ENCODE measurements at regions not wholly inside any gene's neighbourhood (a gene's known extent, or its start where the extent isn't known, plus 50 kb on each side); places are given as distances from the start of the nearest gene placed in this dataset. TPM values are rescaled to one million over a fixed set of nuclear protein-coding genes. Genes with fewer than 3 reads are reported as not detected.
"Not testable (repeated sequence)": the region's sequence is repeated elsewhere in the genome, so short reads cannot be mapped to it uniquely, and the experiment has no call there.

DNA sequence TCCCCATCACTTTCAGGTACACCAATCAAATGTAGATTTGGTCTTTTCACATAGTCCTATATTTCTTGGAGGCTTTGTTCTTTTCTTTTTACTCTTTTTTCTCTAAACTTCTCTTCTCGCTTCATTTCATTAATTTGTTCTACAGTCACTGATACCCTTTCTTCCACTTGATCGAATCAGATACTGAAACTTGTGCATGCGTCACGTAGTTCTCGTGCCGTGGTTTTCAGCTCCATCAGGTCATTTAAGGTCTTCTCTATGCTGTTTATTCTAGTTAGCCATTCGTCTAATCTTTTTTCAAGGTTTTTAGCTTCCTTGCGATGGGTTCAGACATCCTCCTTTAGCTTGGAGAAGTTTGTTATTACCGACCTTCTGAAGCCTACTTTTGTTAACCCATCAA, 70.6 kb downstream of the DLEU7 start:
- H3K4me1 ChIP-seq (ENCODE audit: control insufficient read depth, insufficient read depth, low read length); H4K8ac ChIP-seq (ENCODE audit: low read depth in 2 of 2, low read length in 2 of 2); H3K18ac ChIP-seq (ENCODE audit: low read depth, low read length); H3K4me3 ChIP-seq (ENCODE audit: insufficient read depth, low read depth, low read length); H3K9me1 ChIP-seq (ENCODE audit: insufficient read depth, low read length); in situ Hi-C loops (cut with MboI; ENCODE audit: low sequenced_read_pairs); H3K27ac ChIP-seq (ENCODE audit: insufficient read depth, low read length); H3K23ac ChIP-seq (ENCODE audit: low read depth, low read length); dilution Hi-C loops (cut with HindIII; ENCODE audit: low sequenced_read_pairs, unreplicated experiment); H3K36me3 ChIP-seq (ENCODE audit: control insufficient read depth, insufficient read depth, low read length); H2BK15ac ChIP-seq (ENCODE audit: low read depth, low read length); H3K9ac ChIP-seq (ENCODE audit: low read depth, low read length); DNase-seq; H2BK5ac ChIP-seq (ENCODE audit: low read depth, low read length, poor library complexity, severe bottlenecking); H2AK9ac ChIP-seq (replicated peaks; ENCODE audit: low read depth, low read length, poor library complexity); H3K14ac ChIP-seq (replicated peaks; ENCODE audit: low read depth, low read length); POLR2A ChIA-PET (ENCODE audit: unreplicated experiment); H4K20me1 ChIP-seq (ENCODE audit: insufficient read depth, low read length); H4K91ac ChIP-seq (ENCODE audit: insufficient read depth, low read depth, low read length); ATAC-seq (ENCODE audit: low read depth); H2AK5ac ChIP-seq (ENCODE audit: low read depth, low read length); H2BK20ac ChIP-seq (ENCODE audit: low read depth, low read length); CTCF ChIA-PET; H2AFZ ChIP-seq (replicated peaks; ENCODE audit: low read length, poor library complexity); H2BK120ac ChIP-seq (ENCODE audit: low read depth, low read length); H4K5ac ChIP-seq (ENCODE audit: low read depth, low read length); intact Hi-C loops (cut with micrococcal nuclease); BruUV-seq (replicated peaks); H3K4me2 ChIP-seq (ENCODE audit: low read depth, low read length); H3K27me3 ChIP-seq (ENCODE audit: control insufficient read depth, insufficient read depth, low read length); H3K56ac ChIP-seq (ENCODE audit: extremely low read depth, insufficient read depth, low read length); H3K9me3 ChIP-seq (ENCODE audit: control insufficient read depth, insufficient read depth, low read length); H3K79me1 ChIP-seq (ENCODE audit: low read depth in 1 of 2, low read length in 2 of 2); H3K4ac ChIP-seq (ENCODE audit: low read depth, low read length): not testable (repeated sequence)
- WGBS, 2 experiments (ENCODE audit: extremely low coverage in 2 of 2, insufficient read length in 1 of 2), result no CpG with 5 or more reads among the region's 9 CpGs

Small RNA genes lying in the stretch of these regions (microRNA-seq; reads per million reads assigned to microRNA genes)
- gene RF02109 (ENCODE audit: insufficient read depth, insufficient read length), result not detected
- gene RF02110 (ENCODE audit: insufficient read depth, insufficient read length), result not detected

Small RNA genes lying in the stretch of these regions (small RNA-seq; reads per million reads assigned to genes)
- gene RF02109, result 0 reads per million in 5 experiments
- gene RF02110, result 0 reads per million in 5 experiments
